ENCODE measurements at regions not wholly inside any gene's neighbourhood (a gene's known extent, or its start where the extent isn't known, plus 50 kb on each side); places are given as distances from the start of the nearest gene placed in this dataset.

DNA sequence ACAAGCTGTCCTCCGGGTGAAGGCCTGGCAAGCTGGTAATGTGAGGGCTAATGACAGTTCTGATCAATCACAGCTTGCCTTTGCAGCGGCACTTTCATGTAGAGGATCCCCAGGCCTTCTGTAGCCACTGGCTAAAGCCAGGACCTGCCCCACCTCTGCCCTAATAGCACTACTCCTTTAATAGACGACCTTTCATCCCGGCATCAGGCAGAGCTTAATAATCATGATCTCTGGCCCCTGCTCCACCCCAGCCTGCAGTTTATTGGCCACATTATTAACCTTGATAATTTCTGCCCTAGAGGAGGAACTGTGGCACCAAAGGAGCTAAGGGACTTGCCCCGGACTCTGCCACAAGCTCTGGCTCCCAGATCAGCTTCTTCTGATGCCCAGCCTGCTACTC is 142.3 kb upstream of the TBX3 start:
- TF ChIP-seq, protein P1, sequence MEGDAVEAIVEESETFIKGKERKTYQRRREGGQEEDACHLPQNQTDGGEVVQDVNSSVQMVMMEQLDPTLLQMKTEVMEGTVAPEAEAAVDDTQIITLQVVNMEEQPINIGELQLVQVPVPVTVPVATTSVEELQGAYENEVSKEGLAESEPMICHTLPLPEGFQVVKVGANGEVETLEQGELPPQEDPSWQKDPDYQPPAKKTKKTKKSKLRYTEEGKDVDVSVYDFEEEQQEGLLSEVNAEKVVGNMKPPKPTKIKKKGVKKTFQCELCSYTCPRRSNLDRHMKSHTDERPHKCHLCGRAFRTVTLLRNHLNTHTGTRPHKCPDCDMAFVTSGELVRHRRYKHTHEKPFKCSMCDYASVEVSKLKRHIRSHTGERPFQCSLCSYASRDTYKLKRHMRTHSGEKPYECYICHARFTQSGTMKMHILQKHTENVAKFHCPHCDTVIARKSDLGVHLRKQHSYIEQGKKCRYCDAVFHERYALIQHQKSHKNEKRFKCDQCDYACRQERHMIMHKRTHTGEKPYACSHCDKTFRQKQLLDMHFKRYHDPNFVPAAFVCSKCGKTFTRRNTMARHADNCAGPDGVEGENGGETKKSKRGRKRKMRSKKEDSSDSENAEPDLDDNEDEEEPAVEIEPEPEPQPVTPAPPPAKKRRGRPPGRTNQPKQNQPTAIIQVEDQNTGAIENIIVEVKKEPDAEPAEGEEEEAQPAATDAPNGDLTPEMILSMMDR (IDR thresholded peaks at IDR 0.05; ENCODE audit: low read depth, low read length, missing input control) = no peak
- TF ChIP-seq EGR1 (IDR thresholded peaks at IDR 0.05; ENCODE audit: low read depth in 2 of 2) (peak in 1 of 2 donors; percentile 30), GABPA (IDR thresholded peaks at IDR 0.05 in 1 of 2, conservative IDR thresholded peaks at IDR 0.05 in 1 of 2) (no peak), FOXA1 (IDR thresholded peaks at IDR 0.05) (no peak), YY1 (IDR thresholded peaks at IDR 0.05) (no peak), TAF1 (conservative IDR thresholded peaks at IDR 0.05) (no peak)
- TF ChIP-seq, protein P2, sequence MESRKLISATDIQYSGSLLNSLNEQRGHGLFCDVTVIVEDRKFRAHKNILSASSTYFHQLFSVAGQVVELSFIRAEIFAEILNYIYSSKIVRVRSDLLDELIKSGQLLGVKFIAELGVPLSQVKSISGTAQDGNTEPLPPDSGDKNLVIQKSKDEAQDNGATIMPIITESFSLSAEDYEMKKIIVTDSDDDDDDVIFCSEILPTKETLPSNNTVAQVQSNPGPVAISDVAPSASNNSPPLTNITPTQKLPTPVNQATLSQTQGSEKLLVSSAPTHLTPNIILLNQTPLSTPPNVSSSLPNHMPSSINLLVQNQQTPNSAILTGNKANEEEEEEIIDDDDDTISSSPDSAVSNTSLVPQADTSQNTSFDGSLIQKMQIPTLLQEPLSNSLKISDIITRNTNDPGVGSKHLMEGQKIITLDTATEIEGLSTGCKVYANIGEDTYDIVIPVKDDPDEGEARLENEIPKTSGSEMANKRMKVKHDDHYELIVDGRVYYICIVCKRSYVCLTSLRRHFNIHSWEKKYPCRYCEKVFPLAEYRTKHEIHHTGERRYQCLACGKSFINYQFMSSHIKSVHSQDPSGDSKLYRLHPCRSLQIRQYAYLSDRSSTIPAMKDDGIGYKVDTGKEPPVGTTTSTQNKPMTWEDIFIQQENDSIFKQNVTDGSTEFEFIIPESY (IDR thresholded peaks at IDR 0.05) = peak; percentile 28
- TF ChIP-seq, protein P3, sequence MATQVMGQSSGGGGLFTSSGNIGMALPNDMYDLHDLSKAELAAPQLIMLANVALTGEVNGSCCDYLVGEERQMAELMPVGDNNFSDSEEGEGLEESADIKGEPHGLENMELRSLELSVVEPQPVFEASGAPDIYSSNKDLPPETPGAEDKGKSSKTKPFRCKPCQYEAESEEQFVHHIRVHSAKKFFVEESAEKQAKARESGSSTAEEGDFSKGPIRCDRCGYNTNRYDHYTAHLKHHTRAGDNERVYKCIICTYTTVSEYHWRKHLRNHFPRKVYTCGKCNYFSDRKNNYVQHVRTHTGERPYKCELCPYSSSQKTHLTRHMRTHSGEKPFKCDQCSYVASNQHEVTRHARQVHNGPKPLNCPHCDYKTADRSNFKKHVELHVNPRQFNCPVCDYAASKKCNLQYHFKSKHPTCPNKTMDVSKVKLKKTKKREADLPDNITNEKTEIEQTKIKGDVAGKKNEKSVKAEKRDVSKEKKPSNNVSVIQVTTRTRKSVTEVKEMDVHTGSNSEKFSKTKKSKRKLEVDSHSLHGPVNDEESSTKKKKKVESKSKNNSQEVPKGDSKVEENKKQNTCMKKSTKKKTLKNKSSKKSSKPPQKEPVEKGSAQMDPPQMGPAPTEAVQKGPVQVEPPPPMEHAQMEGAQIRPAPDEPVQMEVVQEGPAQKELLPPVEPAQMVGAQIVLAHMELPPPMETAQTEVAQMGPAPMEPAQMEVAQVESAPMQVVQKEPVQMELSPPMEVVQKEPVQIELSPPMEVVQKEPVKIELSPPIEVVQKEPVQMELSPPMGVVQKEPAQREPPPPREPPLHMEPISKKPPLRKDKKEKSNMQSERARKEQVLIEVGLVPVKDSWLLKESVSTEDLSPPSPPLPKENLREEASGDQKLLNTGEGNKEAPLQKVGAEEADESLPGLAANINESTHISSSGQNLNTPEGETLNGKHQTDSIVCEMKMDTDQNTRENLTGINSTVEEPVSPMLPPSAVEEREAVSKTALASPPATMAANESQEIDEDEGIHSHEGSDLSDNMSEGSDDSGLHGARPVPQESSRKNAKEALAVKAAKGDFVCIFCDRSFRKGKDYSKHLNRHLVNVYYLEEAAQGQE (IDR thresholded peaks at IDR 0.05) = no peak
- TF ChIP-seq, protein P4, sequence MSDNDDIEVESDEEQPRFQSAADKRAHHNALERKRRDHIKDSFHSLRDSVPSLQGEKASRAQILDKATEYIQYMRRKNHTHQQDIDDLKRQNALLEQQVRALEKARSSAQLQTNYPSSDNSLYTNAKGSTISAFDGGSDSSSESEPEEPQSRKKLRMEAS (IDR thresholded peaks at IDR 0.05) = peak; percentile 33

Measured in liver (tissue), 3 donors.